Ramos (cell line): ENCODE measurements at regions not wholly inside any gene's neighbourhood (a gene's known extent, or its start where the extent isn't known, plus 50 kb on each side); places are given as distances from the start of the nearest gene placed in this dataset.

Experiments
- in situ Hi-C: fragments of 300-500 bp; cut with MboI; formaldehyde crosslinking; loops from one replicate; pipeline ENCODE4 v1.14.3; 2022; ENCODE audit warnings: low sequenced_read_pairs; ENCODE audit not compliant: unreplicated experiment

- in situ Hi-C loops: no loop called here
These were observed 181.6 kb upstream of the MKI67 start for GRCh38 chr10:128307820-128308219.

- in situ Hi-C loops: no loop called here
These were observed 184.9 kb upstream of the MKI67 start for GRCh38 chr10:128310971-128311658.

- in situ Hi-C loops: no loop called here
These were observed 186.0 kb upstream of the MKI67 start for GRCh38 chr10:128312250-128312649.

- in situ Hi-C loops: no loop called here
These were observed 188.5 kb upstream of the MKI67 start for GRCh38 chr10:128314686-128315085.

- in situ Hi-C loops: no loop called here
These were observed 190.0 kb upstream of the MKI67 start for GRCh38 chr10:128316121-128316726.

- in situ Hi-C loops: no loop called here
These were observed 190.7 kb upstream of the MKI67 start for GRCh38 chr10:128316925-128317324.

- in situ Hi-C loops: no loop called here
These were observed 192.1 kb upstream of the MKI67 start for GRCh38 chr10:128318366-128318765.

- in situ Hi-C loops: no loop called here
These were observed 192.7 kb upstream of the MKI67 start for GRCh38 chr10:128318913-128319312.

- in situ Hi-C loops: no loop called here
These were observed 195.9 kb upstream of the MKI67 start for GRCh38 chr10:128322106-128322505.

GRCh38 chr10:128322950-128323349 lies 196.7 kb upstream of the MKI67 start:
- in situ Hi-C loops: no loop called here

- in situ Hi-C loops: no loop called here
These were observed 198.0 kb upstream of the MKI67 start for GRCh38 chr10:128324058-128324827.

- in situ Hi-C loops: no loop called here
These were observed 199.6 kb upstream of the MKI67 start for GRCh38 chr10:128325788-128326187.

- in situ Hi-C loops: no loop called here
These were observed 200.0 kb upstream of the MKI67 start for GRCh38 chr10:128326251-128326650.

GRCh38 chr10:128326851-128327250 lies 200.6 kb upstream of the MKI67 start:
- in situ Hi-C loops: no loop called here

GRCh38 chr10:128336401-128336800 lies 210.2 kb upstream of the MKI67 start:
- in situ Hi-C loops: no loop called here

- in situ Hi-C loops: no loop called here
These were observed 211.7 kb upstream of the MKI67 start for GRCh38 chr10:128337860-128338378.

- in situ Hi-C loops: no loop called here
These were observed 212.7 kb upstream of the MKI67 start for GRCh38 chr10:128338951-128339350.

- in situ Hi-C loops: no loop called here
These were observed 213.5 kb upstream of the MKI67 start for GRCh38 chr10:128339753-128340152.

- in situ Hi-C loops: no loop called here
These were observed 219.1 kb upstream of the MKI67 start for GRCh38 chr10:128345353-128345752.

- in situ Hi-C loops: no loop called here
These were observed 234.6 kb upstream of the MKI67 start for GRCh38 chr10:128360783-128361182.

GRCh38 chr10:128361487-128361886 lies 235.3 kb upstream of the MKI67 start:
- in situ Hi-C loops: no loop called here
